Epithelial cell of prostate (primary cell): ENCODE measurements at regions not wholly inside any gene's neighbourhood (a gene's known extent, or its start where the extent isn't known, plus 50 kb on each side); places are given as distances from the start of the nearest gene placed in this dataset.

ENCODE experiments used
- DNase-seq: peaks from one replicate; pipeline ENCODE4 v3.0.0-alpha.2; 2011; ENCODE audit warnings: low read depth, low spot score
- H3K27ac ChIP-seq: fragments of 450-650 bp; 2 replicates; pipeline ENCODE4 v1.5.1; 2017; ENCODE audit warnings: mild to moderate bottlenecking

- no peak overlapping the region for H3K27ac ChIP-seq
- DNase-seq: no peak
Measured at GRCh38 chr15:96413657-96414056, 83.2 kb downstream of the NR2F2 start.

GRCh38 chr15:96414875-96415274 lies 84.4 kb downstream of the NR2F2 start:
- DNase-seq: no peak
- H3K27ac ChIP-seq: no peak overlapping the region

GRCh38 chr15:96415513-96416217 lies 85.2 kb downstream of the NR2F2 start:
- H3K27ac ChIP-seq: no peak overlapping the region
- no peak for DNase-seq

GRCh38 chr15:96416218-96416933 lies 85.9 kb downstream of the NR2F2 start:
- H3K27ac ChIP-seq: no peak overlapping the region
- DNase-seq: no peak

GRCh38 chr15:96416934-96417759 lies 86.6 kb downstream of the NR2F2 start:
- DNase-seq: no peak
- no peak overlapping the region for H3K27ac ChIP-seq

- no peak overlapping the region for H3K27ac ChIP-seq
- DNase-seq: no peak
Measured at GRCh38 chr15:96417760-96418130, 87.2 kb downstream of the NR2F2 start.

GRCh38 chr15:96418146-96418545 lies 87.6 kb downstream of the NR2F2 start:
- DNase-seq: no peak
- H3K27ac ChIP-seq: no peak overlapping the region

- no peak overlapping the region for H3K27ac ChIP-seq
- peak; percentile 53 for DNase-seq
Measured at GRCh38 chr15:96421178-96421601, 90.7 kb downstream of the NR2F2 start.

GRCh38 chr15:96422125-96422524 lies 91.6 kb downstream of the NR2F2 start:
- no peak overlapping the region for H3K27ac ChIP-seq
- DNase-seq: no peak

- H3K27ac ChIP-seq: no peak overlapping the region
- no peak for DNase-seq
Measured at GRCh38 chr15:96424674-96425073, 94.2 kb downstream of the NR2F2 start.

GRCh38 chr15:96428742-96429141 lies 98.2 kb downstream of the NR2F2 start:
- peak; percentile 26 for DNase-seq
- H3K27ac ChIP-seq: no peak overlapping the region

- H3K27ac ChIP-seq: no peak overlapping the region
- no peak for DNase-seq
Measured at GRCh38 chr15:96431786-96432185, 101.3 kb downstream of the NR2F2 start.

- no peak for DNase-seq
- H3K27ac ChIP-seq: no peak overlapping the region
Measured at GRCh38 chr15:96435022-96435421, 104.5 kb downstream of the NR2F2 start.

GRCh38 chr15:96435841-96436240 lies 105.3 kb downstream of the NR2F2 start:
- DNase-seq: no peak
- H3K27ac ChIP-seq: no peak overlapping the region

GRCh38 chr15:96440978-96441377 lies 110.5 kb downstream of the NR2F2 start:
- DNase-seq: no peak
- H3K27ac ChIP-seq: no peak overlapping the region

- DNase-seq: no peak
Measured at GRCh38 chr15:96442076-96442475, 111.6 kb downstream of the NR2F2 start.

GRCh38 chr15:96444865-96445264 lies 114.4 kb downstream of the NR2F2 start:
- no peak for DNase-seq
- no peak overlapping the region for H3K27ac ChIP-seq

More at GRCh38 chr15:96442076-96442475, 111.6 kb downstream of the NR2F2 start:
- H3K27ac ChIP-seq: no peak overlapping the region

- H3K27ac ChIP-seq: no peak overlapping the region
- no peak for DNase-seq
Measured at GRCh38 chr15:96448923-96449322, 118.4 kb downstream of the NR2F2 start.

GRCh38 chr15:96457841-96458240 lies 127.3 kb downstream of the NR2F2 start:
- DNase-seq: no peak

GRCh38 chr15:96460106-96460505 lies 129.6 kb downstream of the NR2F2 start:
- no peak for DNase-seq
- H3K27ac ChIP-seq: no peak overlapping the region

More at GRCh38 chr15:96457841-96458240, 127.3 kb downstream of the NR2F2 start:
- H3K27ac ChIP-seq: no peak overlapping the region
